Lower leg skin (tissue), 4 donors: ENCODE measurements at regions not wholly inside any gene's neighbourhood (a gene's known extent, or its start where the extent isn't known, plus 50 kb on each side); places are given as distances from the start of the nearest gene placed in this dataset.
"Not testable (repeated sequence)": the region's sequence is repeated elsewhere in the genome, so short reads cannot be mapped to it uniquely, and the experiment has no call there.

ENCODE experiments used
- DNase-seq, 2 donors: peaks; one replicate each; pipeline ENCODE4 v3.0.0-alpha.2; 2019; ENCODE audit warnings: low spot score in 2 of 2
- H3K4me3 ChIP-seq: fragments of 200-600 bp; sonication (generic); 2 replicates; pipeline ENCODE4 v1.5.1; 2017; ENCODE audit warnings: mild to moderate bottlenecking, low read depth; ENCODE audit not compliant: poor library complexity, severe bottlenecking
- CTCF ChIP-seq, 3 donors: fragments of 450-650 bp; IDR thresholded peaks; one replicate each; pipeline ENCODE4 v1.5.1; 2016; ENCODE audit warnings: antibody characterized with exemption in 3 of 3, mild to moderate bottlenecking in 3 of 3, moderate library complexity in 2 of 3
- POLR2A ChIP-seq, 2 donors: fragments of 450-650 bp; IDR thresholded peaks; one replicate each; pipeline ENCODE4 v1.6.1; 2016 to 2017; ENCODE audit warnings: antibody characterized with exemption in 2 of 2, mild to moderate bottlenecking in 1 of 2, moderate library complexity in 1 of 2
- WGBS, 2 donors: methylation state at CpG; one replicate each; pipeline ENCODE4 v1.1.5; 2018; 5-methylcytosine and 5-hydroxymethylcytosine counted together
- intact Hi-C: fragments of 100-400 bp; cut with DNase I; formaldehyde crosslinking; loops from one replicate; pipeline ENCODE4 v1.15.0; 2023; ENCODE audit warnings: low total_unique reads

- WGBS, 2 donors, result 73 to 74% methylated on average over 8 of the region's 8 CpGs
- DNase-seq, result no peak
- H3K4me3 ChIP-seq, result no peak overlapping the region
- TF ChIP-seq CTCF (IDR thresholded peaks at IDR 0.05) (no peak), POLR2A (IDR thresholded peaks at IDR 0.05) (no peak)
- intact Hi-C loops, result no loop called here
Measured at GRCh38 chr6:144372611-144373594, 87.8 kb downstream of the UTRN start.

GRCh38 chr6:144374525-144374924 is 89.4 kb downstream of the UTRN start:
- intact Hi-C loops, DNase-seq, H3K4me3 ChIP-seq: not testable (repeated sequence)
- WGBS, 2 donors, result 95% methylated on average over 12 of the region's 12 CpGs

GRCh38 chr6:144377586-144378210 is 92.6 kb downstream of the UTRN start:
- intact Hi-C loops, result no loop called here
- WGBS, 2 donors, result 21 to 26% methylated on average over 2 of the region's 2 CpGs
- no peak overlapping the region for H3K4me3 ChIP-seq
- DNase-seq, result no peak
- TF ChIP-seq POLR2A (IDR thresholded peaks at IDR 0.05) (no peak), CTCF (IDR thresholded peaks at IDR 0.05) (no peak)

- H3K4me3 ChIP-seq, result no peak overlapping the region
- no peak for TF ChIP-seq CTCF (IDR thresholded peaks at IDR 0.05)
- no peak for TF ChIP-seq POLR2A (IDR thresholded peaks at IDR 0.05)
- 55 to 66% methylated on average over 4 of the region's 4 CpGs for WGBS, 2 donors
- intact Hi-C loops, result no loop called here
- DNase-seq, result no peak
Measured at GRCh38 chr6:144378437-144378836, 93.3 kb downstream of the UTRN start.

GRCh38 chr6:144379356-144379755 is 94.2 kb downstream of the UTRN start:
- intact Hi-C loops, result no loop called here
- no peak overlapping the region for H3K4me3 ChIP-seq
- 88 to 96% methylated on average over 7 of the region's 7 CpGs for WGBS, 2 donors
- TF ChIP-seq CTCF (IDR thresholded peaks at IDR 0.05), result no peak
- TF ChIP-seq POLR2A (IDR thresholded peaks at IDR 0.05), result no peak
- no peak for DNase-seq

GRCh38 chr6:144381499-144381898 is 96.4 kb downstream of the UTRN start:
- WGBS, 2 donors, result 97 to 98% methylated on average over 2 of the region's 2 CpGs
- DNase-seq, H3K4me3 ChIP-seq, intact Hi-C loops: not testable (repeated sequence)
